ENCODE measurements at regions not wholly inside any gene's neighbourhood (a gene's known extent, or its start where the extent isn't known, plus 50 kb on each side); places are given as distances from the start of the nearest gene placed in this dataset.
"Not testable (repeated sequence)": the region's sequence is repeated elsewhere in the genome, so short reads cannot be mapped to it uniquely, and the experiment has no call there.

DNA sequence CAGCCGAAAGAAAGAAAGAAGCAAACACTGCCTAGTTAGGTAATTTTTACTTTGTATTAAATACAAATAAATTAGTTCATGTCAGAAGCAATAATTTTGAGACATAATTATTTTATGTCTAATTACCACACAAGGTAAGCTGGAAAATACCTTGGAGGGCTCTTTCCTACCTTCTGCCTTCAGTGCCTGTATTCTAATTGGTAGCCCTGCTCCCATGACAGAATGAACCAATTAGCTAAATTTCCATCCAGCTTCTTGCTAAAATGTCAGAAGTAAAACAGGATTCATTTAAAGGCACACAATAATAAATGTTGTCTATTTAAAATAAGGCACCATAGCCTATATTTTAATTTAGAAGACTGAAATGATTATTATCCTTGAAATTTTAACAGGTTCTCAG lies 135.4 kb upstream of the POT1 start:
- FAIRE-seq, result no peak
- DNase-seq (ENCODE audit: low spot score), result no peak

DNA sequence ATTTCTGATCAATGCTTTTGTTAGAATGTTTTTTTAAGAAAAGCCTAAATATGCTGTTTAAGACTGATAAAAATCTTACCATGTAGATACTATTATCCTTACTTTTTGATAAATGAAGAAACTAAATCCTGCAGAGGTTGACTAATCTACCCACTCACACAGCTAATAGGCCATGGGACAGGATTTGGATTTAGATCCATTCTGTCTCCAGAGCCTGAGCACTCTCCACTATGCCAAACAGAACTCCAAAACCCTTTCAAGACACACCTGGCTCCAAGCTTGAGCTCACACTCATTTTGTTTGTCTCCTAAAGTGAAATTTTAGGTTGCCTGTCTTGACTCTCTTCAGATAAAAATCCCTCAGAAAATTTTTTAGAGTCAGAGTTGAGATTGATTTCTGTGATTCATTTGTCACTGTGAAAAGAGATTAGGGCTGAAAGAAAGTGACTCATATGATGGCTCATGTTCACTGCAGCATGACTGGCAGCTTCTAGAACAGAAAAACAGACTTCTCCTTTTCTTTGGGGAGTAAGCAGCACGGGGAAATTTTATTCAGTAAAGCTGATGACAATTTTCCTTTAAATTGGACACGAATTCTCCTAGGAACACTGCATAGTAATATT lies 132.3 kb upstream of the POT1 start:
- FAIRE-seq, result no peak
- DNase-seq (ENCODE audit: low spot score), result peak; percentile 6

DNA sequence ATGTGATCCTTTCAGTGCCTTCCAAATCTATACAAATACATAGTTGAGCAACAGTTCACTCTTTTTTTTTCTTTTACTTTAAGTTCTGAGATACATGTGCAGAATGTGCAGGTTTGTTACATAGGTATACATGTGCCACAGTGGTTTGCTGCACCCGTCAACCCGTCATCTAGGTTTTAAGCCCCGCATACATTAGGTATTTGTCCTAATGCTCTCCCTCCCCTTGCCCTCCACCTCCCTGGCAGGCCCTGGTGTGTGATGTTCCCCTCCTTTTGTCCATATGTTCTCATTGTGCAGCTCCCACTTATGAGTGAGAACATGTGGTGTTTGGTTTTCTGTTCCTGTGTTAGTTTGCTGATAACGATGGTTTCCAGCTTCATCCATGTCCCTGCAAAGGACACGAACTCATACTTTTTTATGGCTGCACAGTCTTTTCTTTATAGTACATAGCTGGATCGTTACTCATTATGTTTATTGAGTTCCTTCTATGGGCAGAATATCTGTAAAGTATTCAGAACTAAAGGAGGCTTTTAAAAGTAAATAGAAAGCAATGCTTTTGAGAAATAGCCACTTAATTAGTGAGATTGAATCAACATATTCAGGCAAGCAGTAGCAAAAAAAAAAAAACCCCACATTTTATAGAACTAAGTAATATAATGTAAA lies 131.6 kb upstream of the POT1 start:
- not testable (repeated sequence) for FAIRE-seq; DNase-seq (ENCODE audit: low spot score)

DNA sequence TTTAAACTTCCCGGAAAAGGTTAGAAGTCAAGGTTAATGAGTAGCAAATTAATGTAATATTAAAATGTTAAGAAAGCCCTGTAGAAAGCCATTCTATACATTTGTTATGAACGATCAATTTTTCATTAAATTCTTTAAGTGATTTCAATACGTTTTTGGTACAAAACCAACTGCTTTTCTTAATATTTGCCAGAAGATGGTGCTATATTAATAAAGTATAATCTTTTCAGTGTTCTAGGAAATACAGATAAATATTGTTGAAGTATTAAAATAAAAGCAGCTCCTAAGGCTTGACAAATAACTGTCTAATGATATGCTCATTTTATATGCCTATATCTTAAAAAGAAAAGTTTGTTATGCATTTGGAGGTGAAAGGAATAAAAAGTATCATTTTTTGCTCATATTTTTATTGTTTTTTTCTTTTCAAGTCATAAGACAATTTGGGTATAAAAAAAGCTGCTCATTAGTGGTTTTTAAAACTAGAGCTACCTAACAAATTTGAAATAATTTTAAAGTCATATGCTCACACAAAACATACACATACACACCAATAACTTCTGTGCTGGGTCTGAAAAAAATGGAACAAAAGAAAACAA lies 130.3 kb upstream of the POT1 start:
- FAIRE-seq (no peak), DNase-seq (ENCODE audit: low spot score) (no peak)

GRCh38 chr7:125057963-125058362 lies 128.3 kb upstream of the POT1 start:
- FAIRE-seq, result no peak
- no peak for DNase-seq (ENCODE audit: low spot score)

GRCh38 chr7:125055376-125055775 lies 125.8 kb upstream of the POT1 start:
- no peak for FAIRE-seq
- DNase-seq (ENCODE audit: low spot score), result no peak

DNA sequence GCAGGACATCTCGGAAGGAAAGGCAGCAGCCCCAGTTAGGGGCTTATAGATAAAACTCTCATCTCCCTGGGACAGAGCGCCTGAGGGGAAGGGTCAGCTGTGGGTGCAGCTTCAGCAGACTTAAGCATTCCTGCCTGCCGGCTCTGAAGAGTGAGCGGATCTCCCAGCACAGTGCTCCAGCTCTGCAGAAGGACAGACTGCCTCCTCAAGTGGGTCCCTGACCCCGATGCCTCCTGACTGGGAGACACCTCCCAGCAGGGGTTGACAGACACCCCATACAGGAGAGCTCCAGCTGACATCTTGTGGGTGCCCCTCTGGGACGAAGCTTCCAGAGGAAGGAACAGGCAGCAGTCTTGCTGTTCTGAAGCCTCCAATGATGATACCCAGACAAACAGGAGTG lies 117.1 kb upstream of the POT1 start:
- no peak for FAIRE-seq
- no peak for DNase-seq (ENCODE audit: low spot score)

DNA sequence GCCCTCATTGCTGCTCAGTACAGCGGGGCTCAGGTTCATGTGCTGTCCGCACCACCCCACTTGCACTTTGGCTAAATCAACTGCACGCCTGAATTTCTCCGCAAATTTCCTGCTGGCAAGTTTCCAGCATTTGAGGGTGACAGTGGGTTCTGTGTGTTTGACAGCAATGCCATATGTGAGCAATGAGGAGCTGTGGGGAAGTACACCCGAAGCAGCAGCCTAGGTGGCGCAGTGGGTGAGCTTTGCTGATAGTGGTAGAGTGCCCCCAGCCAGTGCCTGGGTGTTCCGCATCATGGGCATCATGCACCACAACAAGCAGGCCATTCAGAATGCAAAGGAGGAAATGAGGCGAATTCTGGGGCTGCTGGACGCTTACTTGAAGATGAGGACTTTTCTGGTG lies 103.9 kb upstream of the POT1 start:
- no peak for DNase-seq (ENCODE audit: low spot score)
- no peak for FAIRE-seq

DNA sequence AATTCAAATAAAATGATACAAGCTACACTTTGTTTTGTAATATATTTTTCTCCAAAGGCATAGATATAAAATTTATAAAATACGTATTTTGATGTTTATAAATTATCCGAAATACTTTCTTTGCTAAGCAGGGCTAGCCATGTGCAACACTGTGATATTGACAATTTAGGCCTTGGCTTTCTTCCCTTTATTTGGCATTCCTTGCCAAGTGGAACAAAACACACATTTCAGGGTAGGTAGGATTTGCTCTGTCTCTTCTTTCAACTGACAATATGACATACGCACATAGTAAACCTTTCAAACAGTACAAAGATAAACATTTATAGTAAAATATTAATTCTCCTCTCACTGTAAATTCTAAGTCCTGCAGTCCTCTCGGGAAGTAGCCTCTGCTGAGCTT lies 103.3 kb upstream of the POT1 start:
- no peak for FAIRE-seq

DNA sequence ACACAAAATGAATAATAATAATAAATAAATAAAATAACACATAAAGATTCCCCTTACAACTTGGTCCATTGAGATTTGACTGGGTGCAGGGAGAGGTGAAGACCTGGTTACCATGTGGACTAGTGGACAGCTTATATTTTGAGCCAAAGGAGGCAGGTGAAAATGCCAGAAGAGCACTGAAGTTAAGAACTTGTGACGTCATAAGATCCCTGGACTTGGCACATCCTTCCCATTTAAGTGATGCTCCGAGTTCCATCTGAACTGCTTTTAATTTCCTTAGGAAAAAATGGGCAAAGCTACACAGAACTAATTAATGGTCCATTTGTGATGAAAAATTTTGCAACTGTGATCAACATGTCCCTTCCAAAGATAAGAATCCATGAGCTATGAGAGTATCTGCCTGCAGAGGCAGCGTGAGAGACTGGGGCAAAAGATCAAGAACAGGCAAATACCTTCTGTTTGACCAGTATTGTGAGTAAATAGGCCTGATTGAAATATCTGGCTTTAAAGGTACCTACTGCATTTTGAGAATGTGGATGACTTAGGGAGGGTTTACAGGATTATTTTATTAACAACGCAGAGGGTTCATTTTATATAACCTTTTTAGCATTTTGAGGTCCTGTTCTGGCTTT lies 101.2 kb upstream of the POT1 start:
- FAIRE-seq, result no peak

More for the DNA sequence above, 103.3 kb upstream of the POT1 start:
- no peak for DNase-seq (ENCODE audit: low spot score)

GRCh38 chr7:125025620-125026019 lies 96.0 kb upstream of the POT1 start:
- FAIRE-seq (no peak), DNase-seq (ENCODE audit: low spot score) (no peak)

More for the DNA sequence above, 101.2 kb upstream of the POT1 start:
- DNase-seq (ENCODE audit: low spot score), result no peak

- DNase-seq (ENCODE audit: low spot score) (no peak), FAIRE-seq (no peak)
These were observed 91.2 kb upstream of the POT1 start for GRCh38 chr7:125020801-125021200.

GRCh38 chr7:125010540-125010939 lies 80.9 kb upstream of the POT1 start:
- DNase-seq (ENCODE audit: low spot score), result no peak
- FAIRE-seq, result no peak

DNA sequence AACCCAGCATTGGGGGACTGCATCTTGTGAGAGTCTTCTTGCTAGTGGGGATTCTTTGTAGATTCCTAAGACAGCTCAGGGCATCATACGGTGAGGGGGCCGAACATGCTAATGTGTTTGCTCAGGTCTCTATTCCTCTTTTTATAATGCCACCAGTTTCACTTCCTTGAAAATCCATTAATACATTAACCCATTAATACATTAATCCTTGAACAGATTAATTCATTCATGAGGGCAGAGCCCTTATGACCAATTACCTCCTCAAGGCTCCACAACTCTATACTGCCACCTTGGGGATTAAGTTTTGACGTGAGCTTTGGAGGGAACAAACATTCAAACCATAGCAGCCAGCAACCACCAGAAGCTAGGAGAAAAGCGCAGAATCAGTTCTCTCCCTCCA lies 67.2 kb upstream of the POT1 start:
- no peak for FAIRE-seq
- no peak for DNase-seq (ENCODE audit: low spot score)

- DNase-seq (ENCODE audit: low spot score), result peak; percentile 47
- FAIRE-seq, result no peak
These were observed 63.4 kb upstream of the POT1 start for GRCh38 chr7:124992851-124993562.

DNA sequence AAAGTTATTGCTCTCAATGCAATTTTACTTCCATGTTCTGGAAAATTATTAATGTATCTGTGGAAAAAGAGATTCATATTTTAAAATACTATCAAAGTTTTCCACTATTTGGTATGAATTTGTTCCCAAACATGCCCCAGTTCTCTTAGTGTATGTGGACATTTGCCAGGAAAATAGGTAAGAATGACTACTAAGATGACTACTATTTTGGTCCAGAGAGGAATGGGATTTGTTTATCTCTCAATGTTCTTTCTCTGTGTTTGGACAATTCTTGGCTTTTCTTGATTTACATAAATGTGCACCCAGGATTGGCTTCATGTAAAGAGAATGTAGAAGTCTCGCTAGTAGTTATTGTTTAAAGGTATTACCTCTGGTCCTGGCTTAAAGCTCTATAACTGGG lies 60.3 kb upstream of the POT1 start:
- no peak for FAIRE-seq
- DNase-seq (ENCODE audit: low spot score), result no peak

Data from urothelium cell line (cell line).